ENCODE measurements at regions not wholly inside any gene's neighbourhood (a gene's known extent, or its start where the extent isn't known, plus 50 kb on each side); places are given as distances from the start of the nearest gene placed in this dataset.

DNA sequence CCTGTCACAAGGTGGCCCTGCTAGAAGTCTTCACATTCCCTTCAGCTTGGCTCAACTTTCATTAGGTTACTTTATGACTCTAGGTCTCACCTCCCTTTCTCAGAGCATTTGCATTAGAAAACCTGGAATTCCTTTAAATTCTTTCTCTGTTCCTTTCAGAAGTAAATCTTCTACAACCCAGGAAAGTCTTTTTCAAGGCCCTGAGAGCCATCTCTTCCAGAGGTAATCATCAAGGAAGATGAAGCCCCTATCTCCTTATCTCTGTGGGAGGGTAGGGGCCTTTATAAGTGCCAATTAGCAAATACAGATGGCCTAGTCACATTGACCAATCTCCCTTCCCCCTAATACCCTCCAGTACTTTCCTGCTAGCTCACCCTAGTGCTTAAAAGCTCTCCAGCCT lies 848.0 kb upstream of the FAM98A start:
- DNase-seq (ENCODE audit: low read depth), result no peak
- TF ChIP-seq MYC (IDR thresholded peaks at IDR 0.05; ENCODE audit: low read depth, low read length) (no peak), CTCF (IDR thresholded peaks at IDR 0.05; ENCODE audit: low read depth, low read length) (no peak), MAX (IDR thresholded peaks at IDR 0.05; ENCODE audit: low read depth, low read length) (no peak), POLR2A (IDR thresholded peaks at IDR 0.05; ENCODE audit: extremely low read depth, insufficient read length) (no peak)
- H3K4me3 ChIP-seq (ENCODE audit: low read depth, low read length), result no peak overlapping the region

GRCh38 chr2:34423301-34423700 lies 824.2 kb upstream of the FAM98A start:
- no peak for DNase-seq (ENCODE audit: low read depth)
- H3K4me3 ChIP-seq (ENCODE audit: low read depth, low read length), result no peak overlapping the region
- no peak for TF ChIP-seq POLR2A (IDR thresholded peaks at IDR 0.05; ENCODE audit: extremely low read depth, insufficient read length)
- no peak for TF ChIP-seq MYC (IDR thresholded peaks at IDR 0.05; ENCODE audit: low read depth, low read length)
- TF ChIP-seq MAX (IDR thresholded peaks at IDR 0.05; ENCODE audit: low read depth, low read length), result no peak
- TF ChIP-seq CTCF (IDR thresholded peaks at IDR 0.05; ENCODE audit: low read depth, low read length), result no peak

GRCh38 chr2:34419856-34420255 lies 820.8 kb upstream of the FAM98A start:
- DNase-seq (ENCODE audit: low read depth), result no peak
- H3K4me3 ChIP-seq (ENCODE audit: low read depth, low read length), result no peak overlapping the region
- TF ChIP-seq MYC (IDR thresholded peaks at IDR 0.05; ENCODE audit: low read depth, low read length), result no peak
- TF ChIP-seq POLR2A (IDR thresholded peaks at IDR 0.05; ENCODE audit: extremely low read depth, insufficient read length), result no peak
- no peak for TF ChIP-seq MAX (IDR thresholded peaks at IDR 0.05; ENCODE audit: low read depth, low read length)
- TF ChIP-seq CTCF (IDR thresholded peaks at IDR 0.05; ENCODE audit: low read depth, low read length), result no peak

DNA sequence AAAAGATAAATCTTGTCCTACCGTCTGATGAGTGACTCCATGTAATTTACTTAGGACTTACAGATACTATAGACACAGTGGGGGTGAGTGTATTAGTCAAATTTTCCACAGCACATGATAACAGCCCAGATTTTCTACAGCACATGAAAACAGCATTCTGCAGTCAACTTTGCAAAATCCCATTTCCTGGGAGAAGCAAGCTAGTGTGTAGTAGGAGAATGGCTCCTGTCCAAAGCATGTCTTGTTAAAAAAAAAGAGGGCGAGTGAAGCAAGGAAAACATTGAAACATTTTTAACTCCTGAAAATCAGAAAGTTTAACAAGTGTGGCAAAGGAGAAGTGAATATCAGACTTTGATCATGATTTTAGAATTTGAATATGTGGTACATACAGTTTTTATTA lies 817.8 kb upstream of the FAM98A start:
- TF ChIP-seq CTCF (IDR thresholded peaks at IDR 0.05; ENCODE audit: low read depth, low read length), result no peak
- TF ChIP-seq MAX (IDR thresholded peaks at IDR 0.05; ENCODE audit: low read depth, low read length), result no peak
- TF ChIP-seq POLR2A (IDR thresholded peaks at IDR 0.05; ENCODE audit: extremely low read depth, insufficient read length), result no peak
- TF ChIP-seq MYC (IDR thresholded peaks at IDR 0.05; ENCODE audit: low read depth, low read length), result no peak
- H3K4me3 ChIP-seq (ENCODE audit: low read depth, low read length), result no peak overlapping the region
- DNase-seq (ENCODE audit: low read depth), result no peak

DNA sequence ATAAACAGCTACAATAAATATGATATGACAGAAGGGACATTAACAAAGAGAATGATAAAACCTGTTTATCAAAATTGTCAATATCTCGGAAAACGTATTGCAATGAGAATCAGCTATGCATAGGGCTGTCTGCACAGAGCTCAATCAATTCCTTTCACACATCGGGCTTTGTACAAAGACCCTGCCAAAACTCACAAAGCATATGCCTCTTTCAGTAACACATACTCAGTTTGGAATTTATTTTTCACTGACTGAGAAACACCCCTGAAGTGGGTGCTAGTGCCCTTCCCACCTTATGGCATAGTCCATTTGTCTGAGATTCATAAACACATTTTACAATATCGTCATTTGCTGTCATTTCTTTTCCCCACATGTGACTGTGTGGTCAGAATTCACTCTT lies 815.8 kb upstream of the FAM98A start:
- no peak overlapping the region for H3K4me3 ChIP-seq (ENCODE audit: low read depth, low read length)
- DNase-seq (ENCODE audit: low read depth), result no peak
- no peak for TF ChIP-seq MAX (IDR thresholded peaks at IDR 0.05; ENCODE audit: low read depth, low read length)
- TF ChIP-seq POLR2A (IDR thresholded peaks at IDR 0.05; ENCODE audit: extremely low read depth, insufficient read length), result no peak
- no peak for TF ChIP-seq MYC (IDR thresholded peaks at IDR 0.05; ENCODE audit: low read depth, low read length)
- TF ChIP-seq CTCF (IDR thresholded peaks at IDR 0.05; ENCODE audit: low read depth, low read length), result no peak

GRCh38 chr2:34408100-34408499 lies 809.0 kb upstream of the FAM98A start:
- peak; percentile 32 for DNase-seq (ENCODE audit: low read depth)
- no peak overlapping the region for H3K4me3 ChIP-seq (ENCODE audit: low read depth, low read length)
- TF ChIP-seq CTCF (IDR thresholded peaks at IDR 0.05; ENCODE audit: low read depth, low read length), result no peak
- no peak for TF ChIP-seq MYC (IDR thresholded peaks at IDR 0.05; ENCODE audit: low read depth, low read length)
- TF ChIP-seq MAX (IDR thresholded peaks at IDR 0.05; ENCODE audit: low read depth, low read length), result peak; percentile 48
- TF ChIP-seq POLR2A (IDR thresholded peaks at IDR 0.05; ENCODE audit: extremely low read depth, insufficient read length), result no peak
